ENCODE measurements at regions not wholly inside any gene's neighbourhood (a gene's known extent, or its start where the extent isn't known, plus 50 kb on each side); places are given as distances from the start of the nearest gene placed in this dataset.

DNA sequence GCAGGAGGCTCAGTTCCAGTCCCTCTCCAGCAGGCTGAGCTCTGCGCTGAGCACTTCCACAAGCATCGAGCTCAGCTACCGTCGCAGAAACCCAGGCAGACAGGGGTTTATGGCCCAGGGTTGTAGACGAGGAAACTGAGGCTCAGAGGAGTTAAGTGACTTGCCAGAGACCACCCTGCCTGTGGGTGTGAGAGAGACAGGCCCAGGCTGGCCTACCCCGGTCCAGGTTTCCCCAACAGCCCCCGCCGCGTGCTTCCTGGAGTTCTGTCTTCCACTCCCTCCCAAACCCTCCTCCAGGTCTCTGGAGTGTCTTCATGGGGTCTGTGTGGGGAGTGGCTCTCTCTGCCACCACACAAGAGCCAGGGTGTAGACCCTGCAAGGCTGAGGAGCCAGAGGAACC lies 615.9 kb downstream of the PTPRU start (continued):
- TF ChIP-seq ZC3H4 (CRISPR knock-in tag; IDR thresholded peaks at IDR 0.05; ENCODE audit: borderline replicate concordance): no peak
- TF ChIP-seq ZSCAN20 (CRISPR knock-in tag; IDR thresholded peaks at IDR 0.05; ENCODE audit: borderline replicate concordance): no peak
- no peak for TF ChIP-seq ZNF382 (CRISPR knock-in tag; IDR thresholded peaks at IDR 0.05; ENCODE audit: borderline replicate concordance)
- TF ChIP-seq, protein P1, sequence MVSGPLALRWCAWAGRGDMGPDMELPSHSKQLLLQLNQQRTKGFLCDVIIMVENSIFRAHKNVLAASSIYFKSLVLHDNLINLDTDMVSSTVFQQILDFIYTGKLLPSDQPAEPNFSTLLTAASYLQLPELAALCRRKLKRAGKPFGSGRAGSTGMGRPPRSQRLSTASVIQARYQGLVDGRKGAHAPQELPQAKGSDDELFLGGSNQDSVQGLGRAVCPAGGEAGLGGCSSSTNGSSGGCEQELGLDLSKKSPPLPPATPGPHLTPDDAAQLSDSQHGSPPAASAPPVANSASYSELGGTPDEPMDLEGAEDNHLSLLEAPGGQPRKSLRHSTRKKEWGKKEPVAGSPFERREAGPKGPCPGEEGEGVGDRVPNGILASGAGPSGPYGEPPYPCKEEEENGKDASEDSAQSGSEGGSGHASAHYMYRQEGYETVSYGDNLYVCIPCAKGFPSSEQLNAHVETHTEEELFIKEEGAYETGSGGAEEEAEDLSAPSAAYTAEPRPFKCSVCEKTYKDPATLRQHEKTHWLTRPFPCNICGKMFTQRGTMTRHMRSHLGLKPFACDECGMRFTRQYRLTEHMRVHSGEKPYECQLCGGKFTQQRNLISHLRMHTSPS (CRISPR knock-in tag; IDR thresholded peaks at IDR 0.05; ENCODE audit: low read depth): no peak
- no peak for TF ChIP-seq ZNF260 (CRISPR knock-in tag; IDR thresholded peaks at IDR 0.05; ENCODE audit: borderline replicate concordance, low read depth)
- TF ChIP-seq, protein P2, sequence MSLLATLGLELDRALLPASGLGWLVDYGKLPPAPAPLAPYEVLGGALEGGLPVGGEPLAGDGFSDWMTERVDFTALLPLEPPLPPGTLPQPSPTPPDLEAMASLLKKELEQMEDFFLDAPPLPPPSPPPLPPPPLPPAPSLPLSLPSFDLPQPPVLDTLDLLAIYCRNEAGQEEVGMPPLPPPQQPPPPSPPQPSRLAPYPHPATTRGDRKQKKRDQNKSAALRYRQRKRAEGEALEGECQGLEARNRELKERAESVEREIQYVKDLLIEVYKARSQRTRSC (CRISPR knock-in tag; IDR thresholded peaks at IDR 0.05; ENCODE audit: low read depth): no peak
- no peak for TF ChIP-seq ZNF383 (CRISPR knock-in tag; IDR thresholded peaks at IDR 0.05; ENCODE audit: borderline replicate concordance)
- TF ChIP-seq, protein P3, sequence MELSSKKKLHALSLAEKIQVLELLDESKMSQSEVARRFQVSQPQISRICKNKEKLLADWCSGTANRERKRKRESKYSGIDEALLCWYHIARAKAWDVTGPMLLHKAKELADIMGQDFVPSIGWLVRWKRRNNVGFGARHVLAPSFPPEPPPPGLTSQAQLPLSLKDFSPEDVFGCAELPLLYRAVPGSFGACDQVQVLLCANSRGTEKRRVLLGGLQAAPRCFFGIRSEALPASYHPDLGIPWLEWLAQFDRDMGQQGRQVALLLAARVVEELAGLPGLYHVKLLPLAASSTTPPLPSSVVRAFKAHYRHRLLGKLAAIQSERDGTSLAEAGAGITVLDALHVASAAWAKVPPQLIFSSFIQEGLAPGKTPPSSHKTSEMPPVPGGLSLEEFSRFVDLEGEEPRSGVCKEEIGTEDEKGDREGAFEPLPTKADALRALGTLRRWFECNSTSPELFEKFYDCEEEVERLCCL (CRISPR knock-in tag; IDR thresholded peaks at IDR 0.05; ENCODE audit: borderline replicate concordance): no peak

DNA sequence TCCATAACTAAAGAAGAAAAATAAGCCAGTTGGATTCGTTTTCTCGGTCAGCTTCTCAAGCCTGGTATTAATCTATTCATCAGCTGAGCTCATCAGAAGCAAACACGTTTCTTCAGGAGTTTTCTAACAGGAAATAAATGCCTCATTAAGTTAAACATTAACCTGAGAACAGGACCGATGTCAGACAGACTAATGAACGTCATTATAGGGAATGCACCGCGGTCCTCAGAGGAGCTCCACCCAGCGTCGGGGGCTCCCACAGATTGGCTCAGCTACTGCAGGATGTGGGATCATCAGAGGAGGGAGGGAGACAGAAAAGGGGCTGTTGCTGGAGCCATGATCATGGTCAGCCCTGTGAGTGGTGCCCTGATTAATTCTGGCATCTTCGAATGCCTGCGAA lies 615.4 kb downstream of the PTPRU start:
- no TSS peak for BruUV-seq (replicated peaks)

More for the DNA sequence above, 615.4 kb downstream of the PTPRU start:
- Histone ChIP-seq H3K4me2 (ENCODE audit: low read depth, low read length) (no peak overlapping the region), H3K27ac (ENCODE audit: extremely low read length, insufficient read depth, low read length) (no peak overlapping the region), H4K20me1 (ENCODE audit: insufficient read depth, low read length) (no peaks in the 10 kb centered on the region), H3K4me1 (ENCODE audit: insufficient read depth, low read length) (no peaks in the 10 kb centered on the region), H3K4me3 (replicated peaks in 1 of 3; ENCODE audit: insufficient read depth in 1 of 3, low read depth in 2 of 3, low read length in 3 of 3) (no peak overlapping the region), H3K27me3 (ENCODE audit: control insufficient read depth in 1 of 2, insufficient read depth in 2 of 2, low read length in 2 of 2) (peaks cover 0 to 2% of the 10 kb centered on the region in 2 experiments; a peak in 3 of 5 replicates), H2AFZ (ENCODE audit: low read length) (no peak overlapping the region), H3K9ac (ENCODE audit: insufficient read depth, low read depth, low read length) (no peak overlapping the region), H3K36me3 (replicated peaks in 1 of 2; ENCODE audit: control insufficient read depth in 1 of 2, insufficient read depth in 2 of 2, low read length in 2 of 2) (no peaks in the 10 kb centered on the region), H3K9me3 (ENCODE audit: low read length) (no peaks in the 10 kb centered on the region), H3K79me2 (ENCODE audit: insufficient read depth, low read length) (no peaks in the 10 kb centered on the region)
- ATAC-seq: no peak
- TF ChIP-seq, protein P4, sequence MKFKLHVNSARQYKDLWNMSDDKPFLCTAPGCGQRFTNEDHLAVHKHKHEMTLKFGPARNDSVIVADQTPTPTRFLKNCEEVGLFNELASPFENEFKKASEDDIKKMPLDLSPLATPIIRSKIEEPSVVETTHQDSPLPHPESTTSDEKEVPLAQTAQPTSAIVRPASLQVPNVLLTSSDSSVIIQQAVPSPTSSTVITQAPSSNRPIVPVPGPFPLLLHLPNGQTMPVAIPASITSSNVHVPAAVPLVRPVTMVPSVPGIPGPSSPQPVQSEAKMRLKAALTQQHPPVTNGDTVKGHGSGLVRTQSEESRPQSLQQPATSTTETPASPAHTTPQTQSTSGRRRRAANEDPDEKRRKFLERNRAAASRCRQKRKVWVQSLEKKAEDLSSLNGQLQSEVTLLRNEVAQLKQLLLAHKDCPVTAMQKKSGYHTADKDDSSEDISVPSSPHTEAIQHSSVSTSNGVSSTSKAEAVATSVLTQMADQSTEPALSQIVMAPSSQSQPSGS (CRISPR knock-in tag; IDR thresholded peaks at IDR 0.05): no peak
- no peak for TF ChIP-seq ZNF652 (CRISPR knock-in tag; IDR thresholded peaks at IDR 0.05; ENCODE audit: borderline replicate concordance, low read depth)
- no peak for TF ChIP-seq SETDB1 (CRISPR knock-in tag; IDR thresholded peaks at IDR 0.05; ENCODE audit: borderline replicate concordance)
- TF ChIP-seq POLR2G (IDR thresholded peaks at IDR 0.05; ENCODE audit: low read depth, low read length): no peak
- TF ChIP-seq, protein P5, sequence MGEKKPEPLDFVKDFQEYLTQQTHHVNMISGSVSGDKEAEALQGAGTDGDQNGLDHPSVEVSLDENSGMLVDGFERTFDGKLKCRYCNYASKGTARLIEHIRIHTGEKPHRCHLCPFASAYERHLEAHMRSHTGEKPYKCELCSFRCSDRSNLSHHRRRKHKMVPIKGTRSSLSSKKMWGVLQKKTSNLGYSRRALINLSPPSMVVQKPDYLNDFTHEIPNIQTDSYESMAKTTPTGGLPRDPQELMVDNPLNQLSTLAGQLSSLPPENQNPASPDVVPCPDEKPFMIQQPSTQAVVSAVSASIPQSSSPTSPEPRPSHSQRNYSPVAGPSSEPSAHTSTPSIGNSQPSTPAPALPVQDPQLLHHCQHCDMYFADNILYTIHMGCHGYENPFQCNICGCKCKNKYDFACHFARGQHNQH (CRISPR knock-in tag; IDR thresholded peaks at IDR 0.05): no peak
- TF ChIP-seq ZFP37 (CRISPR knock-in tag; IDR thresholded peaks at IDR 0.05; ENCODE audit: borderline replicate concordance): no peak
- CTCF ChIA-PET (ENCODE audit: low intra/inter-chr PET ratio, low total read pairs): no interaction called here
- DNase-seq (ENCODE audit: low spot score): no peak
- intact Hi-C loops (cut with micrococcal nuclease; ENCODE audit: unreplicated experiment) (no loop called here), in situ Hi-C loops (cut with HindIII; ENCODE audit: extremely low pct_ligation_motif_present, low pct_unique_long_range_greater_than_20kb) (loop anchor here (10.0 kb wide), 1 partner anchor 617 kb away; the partner anchor contains the start of genes MECR and PTPRU)
- WGBS (ENCODE audit: low lambda C conversion rate): 14% methylated on average over 10 of the region's 11 CpGs
- FAIRE-seq: no peak
- POLR2A ChIA-PET: no interaction called here
